ENCODE measurements at regions not wholly inside any gene's neighbourhood (a gene's known extent, or its start where the extent isn't known, plus 50 kb on each side); places are given as distances from the start of the nearest gene placed in this dataset.

DNA sequence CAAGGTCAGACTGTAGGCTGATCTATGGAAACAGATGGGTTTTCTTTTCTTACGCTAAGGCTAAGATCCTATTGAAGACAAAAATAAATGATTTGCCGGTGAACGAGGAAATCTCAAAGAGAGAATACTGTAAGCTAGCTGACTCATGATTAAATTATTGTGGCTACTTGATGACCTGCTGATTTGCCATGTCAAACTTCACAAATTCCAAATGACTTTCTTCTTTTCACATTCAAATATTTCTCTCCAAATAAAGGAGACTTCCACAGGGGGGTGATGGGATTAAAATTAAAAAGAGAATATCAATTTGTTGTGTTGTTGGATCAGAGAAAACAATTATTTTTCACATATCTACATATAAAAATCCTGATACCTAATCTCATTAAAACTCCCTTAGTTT is 860.6 kb upstream of the ZWINT start:
- ChIA-PET POLR2A (no interaction called here), CTCF (ENCODE audit: low intra/inter-chr PET ratio, low total read pairs) (no interaction called here)
- no peaks in the 10 kb centered on the region for H3K9me3 ChIP-seq (ENCODE audit: low read length)
- DNase-seq (ENCODE audit: low spot score) (no peak), ATAC-seq (no peak), FAIRE-seq (no peak)
- no peaks in the 10 kb centered on the region for H3K4me1 ChIP-seq (ENCODE audit: insufficient read depth, low read length)
- no peak for TF ChIP-seq ZNF567 (CRISPR knock-in tag; IDR thresholded peaks at IDR 0.05; ENCODE audit: borderline replicate concordance)
- TF ChIP-seq ATM (IDR thresholded peaks at IDR 0.05; ENCODE audit: borderline replicate concordance): no peak
- no peak for TF ChIP-seq ZNF275 (CRISPR knock-in tag; IDR thresholded peaks at IDR 0.05; ENCODE audit: borderline replicate concordance)
- no peak for TF ChIP-seq CC2D1A (CRISPR knock-in tag; IDR thresholded peaks at IDR 0.05)
- no peak for TF ChIP-seq MEF2D (CRISPR knock-in tag; IDR thresholded peaks at IDR 0.05)
- TF ChIP-seq, protein P1, sequence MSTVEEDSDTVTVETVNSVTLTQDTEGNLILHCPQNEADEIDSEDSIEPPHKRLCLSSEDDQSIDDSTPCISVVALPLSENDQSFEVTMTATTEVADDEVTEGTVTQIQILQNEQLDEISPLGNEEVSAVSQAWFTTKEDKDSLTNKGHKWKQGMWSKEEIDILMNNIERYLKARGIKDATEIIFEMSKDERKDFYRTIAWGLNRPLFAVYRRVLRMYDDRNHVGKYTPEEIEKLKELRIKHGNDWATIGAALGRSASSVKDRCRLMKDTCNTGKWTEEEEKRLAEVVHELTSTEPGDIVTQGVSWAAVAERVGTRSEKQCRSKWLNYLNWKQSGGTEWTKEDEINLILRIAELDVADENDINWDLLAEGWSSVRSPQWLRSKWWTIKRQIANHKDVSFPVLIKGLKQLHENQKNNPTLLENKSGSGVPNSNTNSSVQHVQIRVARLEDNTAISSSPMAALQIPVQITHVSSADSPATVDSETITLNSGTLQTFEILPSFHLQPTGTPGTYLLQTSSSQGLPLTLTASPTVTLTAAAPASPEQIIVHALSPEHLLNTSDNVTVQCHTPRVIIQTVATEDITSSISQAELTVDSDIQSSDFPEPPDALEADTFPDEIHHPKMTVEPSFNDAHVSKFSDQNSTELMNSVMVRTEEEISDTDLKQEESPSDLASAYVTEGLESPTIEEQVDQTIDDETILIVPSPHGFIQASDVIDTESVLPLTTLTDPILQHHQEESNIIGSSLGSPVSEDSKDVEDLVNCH (CRISPR knock-in tag; IDR thresholded peaks at IDR 0.05): no peak
- TF ChIP-seq MED1 (CRISPR knock-in tag; IDR thresholded peaks at IDR 0.05): no peak
- no peak for TF ChIP-seq MBNL3 (CRISPR knock-in tag; conservative IDR thresholded peaks at IDR 0.05)
- TF ChIP-seq HCFC1 (IDR thresholded peaks at IDR 0.05; ENCODE audit: low read depth, low read length): no peak
- no peak for TF ChIP-seq CEBPG (CRISPR knock-in tag; IDR thresholded peaks at IDR 0.05)
- no peak for TF ChIP-seq HMG20A (CRISPR knock-in tag; IDR thresholded peaks at IDR 0.05; ENCODE audit: borderline replicate concordance)
- in situ Hi-C loops (cut with HindIII; ENCODE audit: extremely low pct_ligation_motif_present, low pct_unique_long_range_greater_than_20kb): no loop called here
- no peaks in the 10 kb centered on the region for H3K36me3 ChIP-seq (replicated peaks in 1 of 2; ENCODE audit: control insufficient read depth in 1 of 2, insufficient read depth in 2 of 2, low read length in 2 of 2)
- H4K20me1 ChIP-seq (ENCODE audit: insufficient read depth, low read length): no peaks in the 10 kb centered on the region
- no peak overlapping the region for H3K9ac ChIP-seq (ENCODE audit: insufficient read depth, low read depth, low read length)
- intact Hi-C loops (cut with micrococcal nuclease; ENCODE audit: unreplicated experiment): no loop called here
- 3% methylated on average over 3 of the region's 3 CpGs for WGBS (ENCODE audit: low lambda C conversion rate)
- no peaks in the 10 kb centered on the region for H3K27me3 ChIP-seq (ENCODE audit: control insufficient read depth in 1 of 2, insufficient read depth in 2 of 2, low read length in 2 of 2)
- H3K4me2 ChIP-seq (ENCODE audit: low read depth, low read length): no peak overlapping the region
- H2AFZ ChIP-seq (ENCODE audit: low read length): no peak overlapping the region
- no peak overlapping the region for H3K27ac ChIP-seq (ENCODE audit: extremely low read length, insufficient read depth, low read length)
- H3K79me2 ChIP-seq (ENCODE audit: insufficient read depth, low read length): no peaks in the 10 kb centered on the region
- no peak overlapping the region for H3K4me3 ChIP-seq (replicated peaks in 1 of 3; ENCODE audit: insufficient read depth in 1 of 3, low read depth in 2 of 3, low read length in 3 of 3)
- no TSS peak for BruUV-seq (replicated peaks)

Measured in HepG2 (cell line).